NOMO-1 (cell line): ENCODE measurements at regions not wholly inside any gene's neighbourhood (a gene's known extent, or its start where the extent isn't known, plus 50 kb on each side); places are given as distances from the start of the nearest gene placed in this dataset.

Source experiments
- DNase-seq, 2 experiments: peaks; one replicate each; lab custom pipeline; 2025; ENCODE audit not compliant: unreplicated experiment in 2 of 2; lab: John Stamatoyannopoulos, UW

DNA sequence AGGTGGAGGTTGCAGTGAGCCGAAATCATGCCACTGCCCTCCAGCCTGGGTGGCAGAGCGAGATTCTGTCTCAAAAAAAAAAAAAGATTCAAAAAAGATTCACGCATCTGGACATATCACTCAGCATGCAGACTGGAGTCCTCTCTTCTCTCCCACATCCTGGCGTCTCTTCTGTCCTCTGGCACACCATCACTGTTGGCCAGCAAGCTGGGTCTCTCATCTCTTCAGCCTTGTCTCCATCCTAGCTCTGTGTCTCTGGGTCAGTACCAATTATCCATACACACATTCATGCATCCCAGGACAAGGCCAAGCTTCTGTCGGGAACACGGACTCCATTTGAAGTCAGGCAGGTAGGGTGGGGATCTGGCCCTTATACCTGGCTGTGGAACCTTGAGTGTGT lies 105.5 kb upstream of the MAP1LC3B2 start:
- no peak for DNase-seq

DNA sequence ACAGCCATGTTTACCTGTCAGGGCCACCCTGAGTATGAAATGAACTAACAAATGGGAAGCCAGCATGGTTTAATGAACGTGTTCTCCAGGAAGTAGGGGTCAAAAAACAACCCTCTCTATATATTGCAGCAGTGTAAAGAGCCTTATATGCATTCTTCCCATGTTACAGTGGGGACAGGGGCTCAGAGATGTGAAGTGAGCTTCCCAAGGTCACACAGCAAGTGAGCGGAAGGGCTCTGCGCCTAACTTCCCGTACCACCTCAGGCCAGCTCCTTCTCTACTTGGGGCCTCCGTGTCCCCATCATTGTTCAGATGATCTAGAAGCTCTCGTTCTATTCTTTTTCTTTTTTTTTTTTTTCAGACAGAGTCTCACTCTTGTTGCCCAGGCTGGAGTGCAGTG lies 105.1 kb upstream of the MAP1LC3B2 start:
- DNase-seq = no peak

DNA sequence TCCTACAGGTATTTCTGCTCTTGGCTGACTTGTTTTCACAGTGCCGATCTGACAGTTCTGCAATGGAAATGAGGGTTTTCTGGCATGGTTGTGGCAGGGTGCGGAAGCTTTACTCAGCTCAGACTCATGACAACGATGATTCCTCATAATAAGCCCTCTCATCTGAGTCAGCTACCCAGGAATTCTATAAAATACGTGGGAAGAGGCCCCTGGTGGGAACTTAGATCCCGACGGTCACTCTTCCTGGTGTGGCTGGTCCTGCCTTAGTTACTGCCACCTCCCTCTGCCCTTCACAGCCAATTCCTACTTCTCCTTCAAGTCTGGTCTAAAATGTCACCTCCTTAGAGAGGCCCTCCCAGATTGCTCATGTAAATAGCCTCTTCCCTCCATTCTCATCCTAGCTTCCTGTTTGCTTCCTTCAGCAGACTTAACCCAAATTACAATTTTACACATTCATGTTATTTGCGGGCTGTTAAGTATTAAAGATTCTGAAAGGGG lies 104.2 kb upstream of the MAP1LC3B2 start:
- no peak for DNase-seq

DNA sequence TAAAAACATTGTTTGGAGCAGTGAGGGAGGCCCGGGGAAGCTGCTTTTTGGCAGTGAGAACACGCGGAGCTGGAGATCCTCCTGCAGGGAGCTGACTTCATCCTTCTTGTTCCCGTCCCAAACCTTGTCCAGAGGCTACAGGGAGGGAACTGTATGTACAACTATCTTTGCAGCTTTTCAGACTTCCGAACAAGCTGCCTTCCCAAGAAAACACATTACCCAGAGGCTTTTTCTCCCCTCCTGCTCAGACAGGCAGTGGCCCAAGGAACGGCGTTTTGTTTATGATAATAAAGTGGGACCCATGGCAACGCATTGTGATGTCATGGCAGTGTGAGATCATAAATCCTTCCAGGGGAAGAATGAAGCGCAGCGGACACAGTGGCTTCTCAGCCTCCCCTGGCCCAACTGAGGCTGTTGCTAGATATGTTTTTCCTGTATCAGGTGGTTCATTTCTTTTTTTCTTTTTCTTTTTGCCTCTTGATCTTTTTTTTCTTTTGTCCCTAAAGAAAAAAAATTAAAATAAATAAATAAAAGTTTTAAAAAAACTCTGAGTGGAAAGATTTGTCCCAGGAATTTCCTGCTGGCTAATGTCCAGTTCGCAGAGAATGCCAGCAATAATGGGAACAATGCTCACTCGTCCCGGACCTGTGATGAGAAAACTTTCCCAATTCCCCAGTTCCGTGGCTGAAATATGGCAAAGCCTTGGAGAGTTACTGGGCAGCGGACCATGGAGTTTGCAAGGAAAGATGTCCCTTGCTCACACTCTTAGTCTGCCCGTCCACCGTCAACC lies 103.4 kb upstream of the MAP1LC3B2 start:
- peak in 1 of 2 experiments; percentile 26 for DNase-seq

DNA sequence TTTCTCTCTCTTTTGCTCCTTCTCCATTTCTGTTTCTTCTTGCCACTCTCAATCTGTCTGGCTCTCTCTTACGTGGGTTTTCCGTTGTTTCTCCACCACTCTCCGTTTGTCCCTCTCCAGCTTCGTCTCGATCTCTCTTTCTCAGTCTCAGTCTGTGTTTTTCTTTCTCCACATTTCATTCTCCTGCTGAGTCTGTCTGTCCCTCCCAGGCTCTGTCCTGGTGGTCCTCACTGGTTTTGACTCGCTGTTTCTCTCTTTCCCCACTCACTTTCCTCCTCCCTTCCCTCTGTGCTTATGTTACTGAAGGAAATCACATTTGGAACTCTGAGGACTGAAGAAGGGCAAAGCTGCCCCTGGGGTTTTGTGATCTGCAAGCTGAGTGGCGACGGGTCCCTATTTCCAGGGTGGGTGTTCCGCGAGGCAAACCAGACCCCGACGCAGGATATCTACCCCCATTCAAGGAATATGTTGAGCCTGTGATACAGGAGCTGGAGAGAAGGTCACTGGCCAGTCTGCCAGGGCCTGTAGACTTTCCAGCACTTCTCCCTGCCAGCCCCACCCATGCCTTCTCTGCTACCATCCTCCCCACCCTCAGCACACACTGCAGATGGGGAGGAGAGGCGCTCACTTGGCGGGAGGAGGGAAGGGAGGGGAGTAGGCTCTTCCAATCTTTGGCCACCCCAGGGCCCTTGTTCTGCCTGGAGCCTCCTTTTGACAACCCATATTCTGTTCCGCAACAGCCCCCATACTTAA lies 102.7 kb upstream of the MAP1LC3B2 start:
- no peak for DNase-seq

DNA sequence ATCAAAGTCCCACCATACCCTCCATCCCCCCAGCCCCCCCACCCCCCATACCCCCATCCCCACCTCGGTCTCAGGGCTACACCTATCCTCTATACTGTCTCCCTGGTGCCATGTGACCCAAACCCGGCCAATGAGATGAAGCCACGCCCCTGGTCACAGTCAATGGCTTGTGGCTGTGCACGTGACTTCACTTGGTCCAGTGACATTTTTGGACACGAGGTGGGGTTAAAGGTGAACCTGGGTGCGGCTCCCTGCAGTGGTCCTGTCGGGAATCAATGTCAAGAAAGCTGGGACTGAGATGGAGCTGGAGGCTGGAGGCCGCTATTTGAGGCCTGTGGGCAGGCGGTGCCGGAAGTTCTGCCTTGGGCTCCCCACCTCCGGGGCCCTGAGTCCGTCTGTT lies 100.7 kb upstream of the MAP1LC3B2 start:
- no peak for DNase-seq

DNA sequence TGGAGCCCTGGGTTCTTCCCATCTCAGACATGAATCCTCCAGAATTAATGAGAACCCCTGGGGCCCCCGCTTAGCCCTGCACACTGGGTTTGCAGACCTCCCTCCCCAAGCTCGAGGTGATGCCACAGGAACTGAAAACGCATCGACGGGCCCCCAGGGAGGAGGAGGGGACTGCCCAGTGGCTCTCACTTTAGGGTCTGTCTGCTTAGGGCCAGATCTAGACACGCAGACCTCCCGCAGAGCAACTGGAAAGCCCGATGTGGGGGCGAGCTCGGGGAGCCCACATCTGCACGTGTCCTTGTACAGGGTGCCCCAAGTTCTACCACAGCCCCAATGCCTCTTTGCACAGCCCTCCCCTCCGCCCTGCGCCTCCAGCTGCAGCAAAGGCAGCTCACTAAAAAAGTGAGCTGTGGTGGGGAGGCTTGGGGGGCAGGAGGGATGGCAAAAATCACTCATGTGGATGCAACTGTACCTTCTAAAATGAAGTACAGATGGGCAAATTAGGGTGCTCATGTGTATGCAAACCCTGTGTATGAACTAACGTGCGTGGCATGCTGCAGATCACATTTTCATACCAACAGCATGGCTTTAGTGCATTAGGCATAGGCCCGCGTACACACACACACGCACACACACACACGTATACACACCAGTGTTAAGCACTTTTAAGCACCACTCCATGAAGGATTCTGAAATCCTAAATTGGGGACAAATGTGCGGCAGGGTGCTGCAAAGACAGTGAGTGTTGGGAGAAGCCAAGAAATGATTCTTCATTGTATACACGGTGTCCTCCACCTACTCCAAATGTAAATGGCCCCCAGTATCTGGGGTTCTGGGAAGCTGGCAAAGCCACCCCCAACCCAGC lies 99.9 kb upstream of the MAP1LC3B2 start:
- no peak for DNase-seq

DNA sequence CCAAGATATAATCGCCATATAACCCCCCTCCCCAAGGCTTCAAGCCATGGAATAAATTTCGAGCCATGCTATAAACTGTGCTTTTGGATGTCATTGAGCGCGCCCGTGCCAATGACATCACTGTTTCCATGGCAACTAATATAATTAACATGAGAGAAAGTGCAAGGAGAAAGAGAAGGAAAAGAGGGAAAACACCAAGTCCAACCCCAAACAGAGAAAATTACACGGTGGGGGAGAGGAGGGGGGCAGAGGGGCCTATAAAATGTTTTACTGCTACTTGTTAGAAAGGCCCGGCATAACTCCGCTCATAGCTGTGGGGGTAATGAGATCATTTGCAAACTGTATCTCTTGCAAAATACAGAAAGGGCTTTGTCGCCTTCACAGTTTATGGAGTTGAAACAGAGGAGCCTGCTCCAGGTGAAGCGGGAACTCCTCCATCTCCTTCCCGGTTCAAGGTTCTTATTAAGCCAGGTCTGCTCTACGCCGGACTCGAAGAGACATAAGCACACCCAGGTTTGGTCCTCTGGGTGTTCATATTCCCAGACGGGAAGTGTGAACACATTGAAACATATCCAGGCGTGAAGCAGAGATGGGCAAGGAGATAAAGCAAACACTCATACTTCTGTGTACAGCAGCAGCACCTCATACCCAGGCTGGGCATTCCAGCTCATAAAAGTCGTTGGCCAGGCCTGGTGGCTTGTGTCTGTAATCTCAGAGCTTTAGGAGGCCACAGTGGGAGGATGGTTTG lies 99.1 kb upstream of the MAP1LC3B2 start:
- no peak for DNase-seq

DNA sequence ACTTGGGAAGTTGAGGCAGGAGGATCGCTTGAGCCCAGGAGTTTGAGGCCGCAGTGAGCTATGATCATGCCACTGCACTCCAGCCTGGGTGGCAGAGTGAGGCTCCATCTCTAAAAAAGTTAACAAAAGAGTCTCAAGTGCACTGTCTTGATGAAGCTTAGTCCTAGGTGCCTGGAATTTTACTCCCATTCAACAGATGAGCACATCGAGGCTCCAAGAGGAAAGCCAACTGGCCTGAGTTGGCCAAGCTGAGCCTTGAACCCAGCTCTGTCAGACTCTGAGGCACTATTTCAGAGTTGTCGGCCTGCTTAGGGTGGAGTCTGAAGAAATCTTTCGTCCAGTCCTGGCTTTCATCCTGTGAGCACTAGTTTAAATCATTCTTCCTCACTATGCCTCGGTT lies 98.1 kb upstream of the MAP1LC3B2 start:
- no peak for DNase-seq

DNA sequence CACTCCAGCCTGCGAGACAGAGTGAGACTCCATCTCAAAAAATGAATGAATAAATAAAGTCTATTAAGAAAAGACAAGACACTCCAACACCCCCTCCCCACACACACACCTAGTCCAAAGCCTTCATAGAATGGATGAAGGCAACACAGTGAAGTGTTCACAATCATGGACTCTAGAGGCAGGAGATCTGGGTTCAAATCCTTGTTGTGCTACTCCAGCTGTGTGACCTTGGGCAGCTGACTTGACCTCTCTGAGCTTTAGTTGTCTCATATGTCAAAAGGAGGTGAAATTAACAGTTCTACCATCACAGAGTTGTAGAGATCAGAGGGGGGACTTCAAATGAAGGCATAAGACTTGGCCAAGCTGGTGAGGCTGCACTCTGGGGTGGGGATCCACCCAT lies 95.8 kb upstream of the MAP1LC3B2 start:
- no peak for DNase-seq

DNA sequence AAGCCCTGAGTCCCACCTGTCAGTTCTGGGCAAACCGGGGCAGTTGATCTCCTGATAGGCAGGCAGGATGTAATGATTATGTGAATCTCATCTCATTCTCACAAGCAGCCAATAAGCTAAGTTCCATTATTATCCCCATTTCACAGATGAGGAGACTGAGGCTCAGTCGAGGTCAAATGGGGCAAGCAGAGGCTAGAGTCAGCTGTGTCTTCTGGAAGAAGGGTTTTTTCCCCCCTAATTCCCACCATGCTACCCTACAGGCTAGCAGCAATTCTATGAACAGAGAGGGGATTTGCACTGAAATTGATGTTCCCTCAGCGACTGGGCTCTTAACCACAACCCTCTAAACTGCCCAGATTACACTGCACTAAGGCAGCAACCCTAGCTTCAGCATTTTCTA lies 93.8 kb upstream of the MAP1LC3B2 start:
- DNase-seq = no peak

DNA sequence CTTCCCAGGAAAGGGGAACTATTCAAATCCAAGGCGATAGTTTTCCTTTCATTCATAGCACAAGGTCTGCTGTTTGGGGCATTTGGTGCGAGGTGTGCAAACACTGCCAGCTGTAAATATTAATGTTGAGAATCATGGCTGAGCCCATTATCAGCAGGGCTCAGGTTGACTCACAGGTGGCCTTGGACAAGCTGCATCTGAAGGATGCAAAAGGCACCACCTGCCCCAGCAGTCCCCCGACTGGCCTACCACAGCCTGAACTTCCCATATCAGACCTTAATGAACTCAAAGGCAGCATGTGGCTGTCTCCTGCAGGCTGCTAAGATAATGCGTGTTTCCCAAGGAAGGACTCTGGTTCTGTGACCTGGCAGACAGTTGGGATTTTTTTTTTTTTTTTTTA lies 93.3 kb upstream of the MAP1LC3B2 start:
- DNase-seq = no peak

DNA sequence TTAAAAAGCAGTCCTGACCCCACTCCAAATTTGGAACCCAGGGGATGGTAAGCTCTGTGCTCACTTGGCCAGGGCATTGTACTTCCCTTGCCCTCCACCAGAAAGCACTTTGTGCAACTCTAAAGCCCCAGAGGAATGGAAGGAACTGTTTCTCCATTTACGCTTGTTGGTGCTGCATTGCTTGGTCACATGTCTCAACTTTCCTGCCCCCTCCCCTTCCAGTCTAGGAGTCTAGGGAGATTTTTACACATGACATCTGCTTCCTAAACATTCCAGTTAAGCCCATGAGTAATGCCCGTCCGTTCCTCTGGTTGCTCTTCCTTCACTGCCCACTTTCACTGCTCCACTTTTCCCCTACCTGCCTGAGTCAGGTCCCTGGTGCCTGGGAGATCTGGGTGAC lies 92.6 kb upstream of the MAP1LC3B2 start:
- no peak for DNase-seq

DNA sequence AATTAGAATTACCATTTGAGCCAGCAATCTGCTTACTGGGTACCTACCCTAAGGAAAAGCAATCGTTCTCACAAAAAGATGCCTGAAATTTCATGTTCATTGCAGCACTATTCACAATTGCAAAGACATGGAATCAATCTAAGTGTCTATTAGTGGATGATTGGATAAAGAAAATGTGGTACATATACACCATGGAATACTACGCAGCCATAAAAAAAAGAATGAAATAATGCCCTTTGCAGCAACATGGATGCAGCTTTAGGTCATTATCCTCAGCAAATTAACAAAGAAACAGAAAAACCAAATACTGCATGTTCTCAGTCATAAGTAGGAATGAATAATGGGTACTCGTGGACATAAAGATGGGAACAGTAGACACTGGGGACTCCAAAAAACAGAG lies 89.8 kb upstream of the MAP1LC3B2 start:
- DNase-seq = no peak

DNA sequence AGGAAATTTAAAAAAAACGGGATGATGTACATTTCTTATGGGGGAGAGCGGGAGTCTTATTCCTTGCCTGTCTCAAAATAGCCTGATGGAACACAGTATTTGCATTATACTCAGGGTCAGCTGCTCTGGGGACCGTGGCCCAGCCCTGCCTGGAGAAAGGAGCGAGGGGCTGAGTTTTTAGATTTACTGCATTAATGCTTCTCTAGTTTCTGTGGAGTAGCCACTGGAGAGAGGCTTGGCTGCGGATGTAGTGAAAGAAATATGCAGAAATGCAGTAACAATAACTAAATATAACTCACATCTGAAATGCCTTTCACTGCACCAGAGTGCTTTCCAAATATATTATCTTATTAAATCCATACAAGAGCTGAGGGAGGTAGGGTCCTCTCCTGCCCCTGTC lies 87.6 kb upstream of the MAP1LC3B2 start:
- no peak for DNase-seq

DNA sequence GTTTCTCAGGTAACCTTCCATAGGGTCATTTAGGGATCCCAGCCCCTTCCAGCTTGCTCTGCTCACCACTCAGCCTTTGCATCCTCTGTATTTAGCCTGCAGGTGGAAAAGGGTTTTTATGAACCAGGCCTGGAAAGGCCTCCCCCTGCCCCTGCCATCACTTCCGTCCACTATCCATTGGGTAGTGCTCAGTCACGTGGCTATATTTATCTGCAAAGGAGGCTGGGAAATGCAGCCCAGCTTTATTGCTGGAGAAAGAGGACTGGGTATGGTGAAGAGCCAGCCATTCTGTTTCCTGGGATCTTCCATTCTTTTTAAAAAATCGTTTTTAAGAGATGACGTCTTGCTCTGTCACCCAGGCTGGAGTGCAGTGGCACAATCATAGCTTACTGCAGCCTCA lies 87.0 kb upstream of the MAP1LC3B2 start:
- DNase-seq = no peak

DNA sequence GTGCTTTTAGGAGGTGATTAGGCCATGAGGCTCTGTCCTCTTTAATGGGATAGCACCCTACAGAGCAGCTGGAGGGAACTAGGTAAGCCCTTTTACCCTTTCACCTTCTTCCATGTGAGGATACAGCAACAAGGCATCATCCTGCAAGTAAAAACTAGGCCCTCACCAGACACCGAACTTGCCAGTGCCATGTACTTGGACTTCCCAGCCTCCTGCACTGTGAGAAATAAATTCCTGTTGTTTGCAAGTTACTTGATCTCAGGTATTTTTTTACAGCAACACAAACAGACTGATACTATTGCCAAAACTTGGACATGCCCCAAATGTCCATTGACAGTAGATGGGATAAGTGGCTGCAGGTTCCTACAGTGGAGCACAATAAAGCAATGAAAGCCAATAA lies 85.8 kb upstream of the MAP1LC3B2 start:
- DNase-seq = no peak

DNA sequence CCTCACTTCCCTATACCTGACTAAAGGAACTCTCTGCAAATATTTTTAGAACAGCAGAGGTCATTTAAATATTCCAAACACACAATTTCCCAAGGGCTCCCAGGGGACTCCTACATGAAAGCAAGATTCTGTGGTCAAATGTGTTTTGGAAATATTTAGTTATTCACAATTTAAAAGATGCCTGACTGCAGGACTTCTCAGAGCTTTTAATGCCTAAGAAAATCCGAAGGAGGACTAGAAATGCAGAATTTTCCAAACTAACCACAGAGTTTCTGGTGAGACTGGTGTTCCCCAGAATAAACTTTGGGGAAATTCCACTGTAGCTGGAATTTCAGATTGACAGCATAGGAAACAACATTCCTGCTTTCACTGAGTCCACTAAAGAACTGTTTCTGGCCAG lies 84.8 kb upstream of the MAP1LC3B2 start:
- DNase-seq = no peak

DNA sequence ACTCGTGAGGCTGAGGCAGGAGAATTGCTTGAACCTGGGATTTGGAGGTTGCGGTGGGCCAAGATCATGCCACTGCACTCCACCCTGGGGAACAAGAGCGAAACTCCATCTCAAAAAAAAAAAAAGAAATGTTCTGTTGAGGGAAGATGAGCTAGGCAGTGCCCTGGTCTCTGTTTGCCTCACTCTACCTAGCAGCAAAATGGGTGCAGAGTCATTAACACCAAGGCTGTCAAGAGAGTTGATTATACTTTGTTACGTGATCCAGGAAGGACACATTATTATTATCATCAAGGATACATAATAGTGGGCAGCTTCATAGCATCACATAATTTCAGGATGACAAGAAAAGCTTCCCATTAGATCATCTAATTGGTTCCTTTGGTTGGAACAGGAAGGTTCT lies 84.3 kb upstream of the MAP1LC3B2 start:
- no peak for DNase-seq

DNA sequence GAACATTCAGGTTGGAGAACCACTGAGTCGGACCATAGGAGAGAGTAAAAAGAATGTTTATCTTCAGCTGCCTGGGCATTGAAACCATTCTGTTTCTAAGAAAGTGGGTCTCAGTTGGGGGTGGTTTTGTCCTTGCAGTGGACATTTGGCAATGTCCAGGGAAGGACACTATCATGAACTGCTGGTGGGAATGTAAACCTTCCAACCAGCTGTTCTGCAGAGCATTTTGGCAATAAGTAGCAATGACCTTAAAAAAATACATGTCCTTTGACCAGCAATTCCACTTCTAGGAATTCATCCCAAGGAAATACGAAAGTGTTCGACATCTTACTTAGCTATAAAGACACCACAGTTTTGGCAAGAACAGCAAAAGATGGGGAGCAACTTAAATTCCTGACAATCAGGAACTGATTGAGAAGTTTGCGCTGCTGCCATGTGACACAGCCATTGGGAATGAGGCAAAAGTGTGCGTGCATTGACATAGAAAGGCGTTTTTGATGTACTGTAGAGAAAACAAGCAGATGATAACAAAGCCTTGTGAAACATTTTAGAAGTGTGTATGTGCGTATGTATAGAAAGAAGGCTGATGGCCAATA lies 82.9 kb upstream of the MAP1LC3B2 start:
- no peak for DNase-seq
